ENCODE measurements at regions not wholly inside any gene's neighbourhood (a gene's known extent, or its start where the extent isn't known, plus 50 kb on each side); places are given as distances from the start of the nearest gene placed in this dataset.

GRCh38 chr16:11403920-11404319, 58.7 kb downstream of the RMI2 start (continued):
- TF ChIP-seq ATF3 (IDR thresholded peaks at IDR 0.05; ENCODE audit: borderline replicate concordance, extremely low read depth, low read depth, low read length) (no peak), JUND (IDR thresholded peaks at IDR 0.05; ENCODE audit: low read depth, low read length) (no peak), DPF2 (IDR thresholded peaks at IDR 0.05) (no peak), POU2F2 (IDR thresholded peaks at IDR 0.05; ENCODE audit: borderline replicate concordance, low read depth, low read length) (no peak), KDM1A (IDR thresholded peaks at IDR 0.05; ENCODE audit: borderline replicate concordance) (no peak), TARDBP (IDR thresholded peaks at IDR 0.05; ENCODE audit: borderline replicate concordance) (no peak), RAD51 (IDR thresholded peaks at IDR 0.05) (no peak), JUNB (IDR thresholded peaks at IDR 0.05) (no peak), CBX3 (IDR thresholded peaks at IDR 0.05; ENCODE audit: borderline replicate concordance, low read depth) (no peak), SP1 (IDR thresholded peaks at IDR 0.05; ENCODE audit: low read depth, low read length) (no peak), BRCA1 (IDR thresholded peaks at IDR 0.05; ENCODE audit: low read depth, low read length) (no peak)
- TF ChIP-seq, protein P1, sequence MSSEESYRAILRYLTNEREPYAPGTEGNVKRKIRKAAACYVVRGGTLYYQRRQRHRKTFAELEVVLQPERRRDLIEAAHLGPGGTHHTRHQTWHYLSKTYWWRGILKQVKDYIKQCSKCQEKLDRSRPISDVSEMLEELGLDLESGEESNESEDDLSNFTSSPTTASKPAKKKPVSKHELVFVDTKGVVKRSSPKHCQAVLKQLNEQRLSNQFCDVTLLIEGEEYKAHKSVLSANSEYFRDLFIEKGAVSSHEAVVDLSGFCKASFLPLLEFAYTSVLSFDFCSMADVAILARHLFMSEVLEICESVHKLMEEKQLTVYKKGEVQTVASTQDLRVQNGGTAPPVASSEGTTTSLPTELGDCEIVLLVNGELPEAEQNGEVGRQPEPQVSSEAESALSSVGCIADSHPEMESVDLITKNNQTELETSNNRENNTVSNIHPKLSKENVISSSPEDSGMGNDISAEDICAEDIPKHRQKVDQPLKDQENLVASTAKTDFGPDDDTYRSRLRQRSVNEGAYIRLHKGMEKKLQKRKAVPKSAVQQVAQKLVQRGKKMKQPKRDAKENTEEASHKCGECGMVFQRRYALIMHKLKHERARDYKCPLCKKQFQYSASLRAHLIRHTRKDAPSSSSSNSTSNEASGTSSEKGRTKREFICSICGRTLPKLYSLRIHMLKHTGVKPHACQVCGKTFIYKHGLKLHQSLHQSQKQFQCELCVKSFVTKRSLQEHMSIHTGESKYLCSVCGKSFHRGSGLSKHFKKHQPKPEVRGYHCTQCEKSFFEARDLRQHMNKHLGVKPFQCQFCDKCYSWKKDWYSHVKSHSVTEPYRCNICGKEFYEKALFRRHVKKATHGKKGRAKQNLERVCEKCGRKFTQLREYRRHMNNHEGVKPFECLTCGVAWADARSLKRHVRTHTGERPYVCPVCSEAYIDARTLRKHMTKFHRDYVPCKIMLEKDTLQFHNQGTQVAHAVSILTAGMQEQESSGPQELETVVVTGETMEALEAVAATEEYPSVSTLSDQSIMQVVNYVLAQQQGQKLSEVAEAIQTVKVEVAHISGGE (CRISPR knock-in tag; IDR thresholded peaks at IDR 0.05): no peak
- TF ChIP-seq, protein P2, sequence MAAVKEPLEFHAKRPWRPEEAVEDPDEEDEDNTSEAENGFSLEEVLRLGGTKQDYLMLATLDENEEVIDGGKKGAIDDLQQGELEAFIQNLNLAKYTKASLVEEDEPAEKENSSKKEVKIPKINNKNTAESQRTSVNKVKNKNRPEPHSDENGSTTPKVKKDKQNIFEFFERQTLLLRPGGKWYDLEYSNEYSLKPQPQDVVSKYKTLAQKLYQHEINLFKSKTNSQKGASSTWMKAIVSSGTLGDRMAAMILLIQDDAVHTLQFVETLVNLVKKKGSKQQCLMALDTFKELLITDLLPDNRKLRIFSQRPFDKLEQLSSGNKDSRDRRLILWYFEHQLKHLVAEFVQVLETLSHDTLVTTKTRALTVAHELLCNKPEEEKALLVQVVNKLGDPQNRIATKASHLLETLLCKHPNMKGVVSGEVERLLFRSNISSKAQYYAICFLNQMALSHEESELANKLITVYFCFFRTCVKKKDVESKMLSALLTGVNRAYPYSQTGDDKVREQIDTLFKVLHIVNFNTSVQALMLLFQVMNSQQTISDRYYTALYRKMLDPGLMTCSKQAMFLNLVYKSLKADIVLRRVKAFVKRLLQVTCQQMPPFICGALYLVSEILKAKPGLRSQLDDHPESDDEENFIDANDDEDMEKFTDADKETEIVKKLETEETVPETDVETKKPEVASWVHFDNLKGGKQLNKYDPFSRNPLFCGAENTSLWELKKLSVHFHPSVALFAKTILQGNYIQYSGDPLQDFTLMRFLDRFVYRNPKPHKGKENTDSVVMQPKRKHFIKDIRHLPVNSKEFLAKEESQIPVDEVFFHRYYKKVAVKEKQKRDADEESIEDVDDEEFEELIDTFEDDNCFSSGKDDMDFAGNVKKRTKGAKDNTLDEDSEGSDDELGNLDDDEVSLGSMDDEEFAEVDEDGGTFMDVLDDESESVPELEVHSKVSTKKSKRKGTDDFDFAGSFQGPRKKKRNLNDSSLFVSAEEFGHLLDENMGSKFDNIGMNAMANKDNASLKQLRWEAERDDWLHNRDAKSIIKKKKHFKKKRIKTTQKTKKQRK (IDR thresholded peaks at IDR 0.05; ENCODE audit: low read depth, low read length): no peak

Measured in GM12878 (cell line).